ENCODE measurements at regions not wholly inside any gene's neighbourhood (a gene's known extent, or its start where the extent isn't known, plus 50 kb on each side); places are given as distances from the start of the nearest gene placed in this dataset.

DNA sequence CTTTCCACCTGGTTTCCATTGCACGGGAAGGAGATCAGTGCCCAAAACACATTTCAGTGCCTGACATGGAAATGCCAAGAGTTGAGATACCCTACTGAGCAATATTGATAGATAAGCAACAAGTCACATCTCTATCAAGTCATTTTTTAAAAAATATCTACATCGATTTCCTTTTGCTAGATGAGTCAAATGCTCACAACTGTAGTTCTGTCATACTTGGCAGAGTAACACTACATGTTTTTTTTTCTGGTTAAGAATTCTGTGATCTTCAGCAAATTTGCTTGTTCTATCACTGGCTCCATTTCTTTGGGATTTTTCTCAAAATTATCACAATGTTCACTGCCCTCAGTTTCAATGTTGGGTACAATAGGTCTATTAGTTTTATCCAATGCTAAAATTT lies 145.4 kb downstream of the ZC3H11B start:
- ChIA-PET CTCF (no interaction called here), POLR2A (no interaction called here)
- Histone ChIP-seq H3K4me1 (ENCODE audit: control insufficient read depth, insufficient read depth, low read length) (no peaks in the 10 kb centered on the region), H3K27ac (ENCODE audit: extremely low read depth, low read depth, low read length) (no peak overlapping the region), H3K4me3 (ENCODE audit: low read depth, low read length) (no peak overlapping the region), H3K36me3 (ENCODE audit: control insufficient read depth in 2 of 2, insufficient read depth in 1 of 2, low read length in 2 of 2) (no peaks in the 10 kb centered on the region), H3K9me3 (ENCODE audit: control insufficient read depth, insufficient read depth, low read depth, low read length) (no peaks in the 10 kb centered on the region)
- no peak for TF ChIP-seq YY1 (tag by site-specific recombination; IDR thresholded peaks at IDR 0.05)
- no peak for TF ChIP-seq ZNF624 (tag by site-specific recombination; IDR thresholded peaks at IDR 0.05)
- no peak for TF ChIP-seq ZNF324 (tag by site-specific recombination; IDR thresholded peaks at IDR 0.05)
- TF ChIP-seq, protein P1, sequence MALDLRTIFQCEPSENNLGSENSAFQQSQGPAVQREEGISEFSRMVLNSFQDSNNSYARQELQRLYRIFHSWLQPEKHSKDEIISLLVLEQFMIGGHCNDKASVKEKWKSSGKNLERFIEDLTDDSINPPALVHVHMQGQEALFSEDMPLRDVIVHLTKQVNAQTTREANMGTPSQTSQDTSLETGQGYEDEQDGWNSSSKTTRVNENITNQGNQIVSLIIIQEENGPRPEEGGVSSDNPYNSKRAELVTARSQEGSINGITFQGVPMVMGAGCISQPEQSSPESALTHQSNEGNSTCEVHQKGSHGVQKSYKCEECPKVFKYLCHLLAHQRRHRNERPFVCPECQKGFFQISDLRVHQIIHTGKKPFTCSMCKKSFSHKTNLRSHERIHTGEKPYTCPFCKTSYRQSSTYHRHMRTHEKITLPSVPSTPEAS (tag by site-specific recombination; IDR thresholded peaks at IDR 0.05): no peak
- no peak for TF ChIP-seq KLF16 (tag by site-specific recombination; IDR thresholded peaks at IDR 0.05)
- TF ChIP-seq, protein P2, sequence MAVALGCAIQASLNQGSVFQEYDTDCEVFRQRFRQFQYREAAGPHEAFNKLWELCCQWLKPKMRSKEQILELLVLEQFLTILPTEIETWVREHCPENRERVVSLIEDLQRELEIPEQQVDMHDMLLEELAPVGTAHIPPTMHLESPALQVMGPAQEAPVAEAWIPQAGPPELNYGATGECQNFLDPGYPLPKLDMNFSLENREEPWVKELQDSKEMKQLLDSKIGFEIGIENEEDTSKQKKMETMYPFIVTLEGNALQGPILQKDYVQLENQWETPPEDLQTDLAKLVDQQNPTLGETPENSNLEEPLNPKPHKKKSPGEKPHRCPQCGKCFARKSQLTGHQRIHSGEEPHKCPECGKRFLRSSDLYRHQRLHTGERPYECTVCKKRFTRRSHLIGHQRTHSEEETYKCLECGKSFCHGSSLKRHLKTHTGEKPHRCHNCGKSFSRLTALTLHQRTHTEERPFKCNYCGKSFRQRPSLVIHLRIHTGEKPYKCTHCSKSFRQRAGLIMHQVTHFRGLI (tag by site-specific recombination; IDR thresholded peaks at IDR 0.05): no peak
- TF ChIP-seq ZSCAN30 (tag by site-specific recombination; IDR thresholded peaks at IDR 0.05): no peak
- no peak for TF ChIP-seq IKZF3 (tag by site-specific recombination; IDR thresholded peaks at IDR 0.05)
- no peak for TF ChIP-seq ZNF558 (tag by site-specific recombination; IDR thresholded peaks at IDR 0.05)

DNA sequence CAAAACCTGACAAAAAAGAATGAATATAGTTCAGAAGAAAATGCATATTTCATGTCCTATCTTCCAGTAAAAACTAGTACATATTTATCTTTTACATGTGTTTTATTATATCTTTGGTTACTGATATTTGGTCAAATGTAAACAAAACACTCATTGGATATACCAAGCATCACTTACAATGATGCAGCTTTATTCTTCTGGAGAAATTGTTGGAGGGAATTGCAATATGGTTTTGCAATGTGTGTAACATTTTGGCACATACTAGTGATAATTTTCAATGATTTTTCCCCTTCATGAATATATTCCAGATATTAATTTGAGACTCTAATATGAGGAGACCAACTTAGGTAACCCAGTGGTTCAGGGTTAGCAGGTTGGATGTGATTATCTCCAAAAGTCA lies 146.1 kb downstream of the ZC3H11B start:
- no peaks in the 10 kb centered on the region for H3K9me3 ChIP-seq (ENCODE audit: control insufficient read depth, insufficient read depth, low read depth, low read length)
- no peaks in the 10 kb centered on the region for H3K36me3 ChIP-seq (ENCODE audit: control insufficient read depth in 2 of 2, insufficient read depth in 1 of 2, low read length in 2 of 2)
- no peak overlapping the region for H3K27ac ChIP-seq (ENCODE audit: extremely low read depth, low read depth, low read length)
- TF ChIP-seq, protein P3, sequence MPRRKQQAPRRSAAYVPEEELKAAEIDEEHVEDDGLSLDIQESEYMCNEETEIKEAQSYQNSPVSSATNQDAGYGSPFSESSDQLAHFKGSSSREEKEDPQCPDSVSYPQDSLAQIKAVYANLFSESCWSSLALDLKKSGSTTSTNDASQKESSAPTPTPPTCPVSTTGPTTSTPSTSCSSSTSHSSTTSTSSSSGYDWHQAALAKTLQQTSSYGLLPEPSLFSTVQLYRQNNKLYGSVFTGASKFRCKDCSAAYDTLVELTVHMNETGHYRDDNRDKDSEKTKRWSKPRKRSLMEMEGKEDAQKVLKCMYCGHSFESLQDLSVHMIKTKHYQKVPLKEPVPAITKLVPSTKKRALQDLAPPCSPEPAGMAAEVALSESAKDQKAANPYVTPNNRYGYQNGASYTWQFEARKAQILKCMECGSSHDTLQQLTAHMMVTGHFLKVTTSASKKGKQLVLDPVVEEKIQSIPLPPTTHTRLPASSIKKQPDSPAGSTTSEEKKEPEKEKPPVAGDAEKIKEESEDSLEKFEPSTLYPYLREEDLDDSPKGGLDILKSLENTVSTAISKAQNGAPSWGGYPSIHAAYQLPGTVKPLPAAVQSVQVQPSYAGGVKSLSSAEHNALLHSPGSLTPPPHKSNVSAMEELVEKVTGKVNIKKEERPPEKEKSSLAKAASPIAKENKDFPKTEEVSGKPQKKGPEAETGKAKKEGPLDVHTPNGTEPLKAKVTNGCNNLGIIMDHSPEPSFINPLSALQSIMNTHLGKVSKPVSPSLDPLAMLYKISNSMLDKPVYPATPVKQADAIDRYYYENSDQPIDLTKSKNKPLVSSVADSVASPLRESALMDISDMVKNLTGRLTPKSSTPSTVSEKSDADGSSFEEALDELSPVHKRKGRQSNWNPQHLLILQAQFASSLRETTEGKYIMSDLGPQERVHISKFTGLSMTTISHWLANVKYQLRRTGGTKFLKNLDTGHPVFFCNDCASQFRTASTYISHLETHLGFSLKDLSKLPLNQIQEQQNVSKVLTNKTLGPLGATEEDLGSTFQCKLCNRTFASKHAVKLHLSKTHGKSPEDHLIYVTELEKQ (tag by site-specific recombination; IDR thresholded peaks at IDR 0.05; ENCODE audit: borderline replicate concordance): no peak
- TF ChIP-seq ZSCAN30 (tag by site-specific recombination; IDR thresholded peaks at IDR 0.05) (no peak), ZNF10 (tag by site-specific recombination; IDR thresholded peaks at IDR 0.05) (no peak), ZNF157 (tag by site-specific recombination; IDR thresholded peaks at IDR 0.05) (no peak)
- TF ChIP-seq, protein P4, sequence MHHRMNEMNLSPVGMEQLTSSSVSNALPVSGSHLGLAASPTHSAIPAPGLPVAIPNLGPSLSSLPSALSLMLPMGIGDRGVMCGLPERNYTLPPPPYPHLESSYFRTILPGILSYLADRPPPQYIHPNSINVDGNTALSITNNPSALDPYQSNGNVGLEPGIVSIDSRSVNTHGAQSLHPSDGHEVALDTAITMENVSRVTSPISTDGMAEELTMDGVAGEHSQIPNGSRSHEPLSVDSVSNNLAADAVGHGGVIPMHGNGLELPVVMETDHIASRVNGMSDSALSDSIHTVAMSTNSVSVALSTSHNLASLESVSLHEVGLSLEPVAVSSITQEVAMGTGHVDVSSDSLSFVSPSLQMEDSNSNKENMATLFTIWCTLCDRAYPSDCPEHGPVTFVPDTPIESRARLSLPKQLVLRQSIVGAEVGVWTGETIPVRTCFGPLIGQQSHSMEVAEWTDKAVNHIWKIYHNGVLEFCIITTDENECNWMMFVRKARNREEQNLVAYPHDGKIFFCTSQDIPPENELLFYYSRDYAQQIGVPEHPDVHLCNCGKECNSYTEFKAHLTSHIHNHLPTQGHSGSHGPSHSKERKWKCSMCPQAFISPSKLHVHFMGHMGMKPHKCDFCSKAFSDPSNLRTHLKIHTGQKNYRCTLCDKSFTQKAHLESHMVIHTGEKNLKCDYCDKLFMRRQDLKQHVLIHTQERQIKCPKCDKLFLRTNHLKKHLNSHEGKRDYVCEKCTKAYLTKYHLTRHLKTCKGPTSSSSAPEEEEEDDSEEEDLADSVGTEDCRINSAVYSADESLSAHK (tag by site-specific recombination; IDR thresholded peaks at IDR 0.05): no peak
- CTCF ChIA-PET: interaction anchor here (0.8 kb wide), 1 partner anchor 345 kb away, joined by 4 read pairs; no protein-coding TSS in a partner anchor
- POLR2A ChIA-PET: no interaction called here
- no peaks in the 10 kb centered on the region for H3K4me1 ChIP-seq (ENCODE audit: control insufficient read depth, insufficient read depth, low read length)
- H3K4me3 ChIP-seq (ENCODE audit: low read depth, low read length): no peak overlapping the region
